Activated CD8-positive, alpha-beta memory T cell treated with anti-CD3 and anti-CD28 coated beads for 36 hours (primary cell): ENCODE measurements at regions not wholly inside any gene's neighbourhood (a gene's known extent, or its start where the extent isn't known, plus 50 kb on each side); places are given as distances from the start of the nearest gene placed in this dataset.
"Not testable (repeated sequence)": the region's sequence is repeated elsewhere in the genome, so short reads cannot be mapped to it uniquely, and the experiment has no call there.

Source experiments
- CTCF ChIA-PET: fragments of 350-600 bp; sonication (Branson Sonifier 250); formaldehyde crosslinking; loops from one replicate; lab custom pipeline; 2021; ENCODE audit warnings: antibody characterized with exemption; lab: Charles Lee
- POLR2A ChIA-PET: fragments of 350-600 bp; sonication (Branson Sonifier 250); formaldehyde crosslinking; loops from one replicate; lab custom pipeline; 2021; ENCODE audit warnings: antibody characterized with exemption; lab: Charles Lee

DNA sequence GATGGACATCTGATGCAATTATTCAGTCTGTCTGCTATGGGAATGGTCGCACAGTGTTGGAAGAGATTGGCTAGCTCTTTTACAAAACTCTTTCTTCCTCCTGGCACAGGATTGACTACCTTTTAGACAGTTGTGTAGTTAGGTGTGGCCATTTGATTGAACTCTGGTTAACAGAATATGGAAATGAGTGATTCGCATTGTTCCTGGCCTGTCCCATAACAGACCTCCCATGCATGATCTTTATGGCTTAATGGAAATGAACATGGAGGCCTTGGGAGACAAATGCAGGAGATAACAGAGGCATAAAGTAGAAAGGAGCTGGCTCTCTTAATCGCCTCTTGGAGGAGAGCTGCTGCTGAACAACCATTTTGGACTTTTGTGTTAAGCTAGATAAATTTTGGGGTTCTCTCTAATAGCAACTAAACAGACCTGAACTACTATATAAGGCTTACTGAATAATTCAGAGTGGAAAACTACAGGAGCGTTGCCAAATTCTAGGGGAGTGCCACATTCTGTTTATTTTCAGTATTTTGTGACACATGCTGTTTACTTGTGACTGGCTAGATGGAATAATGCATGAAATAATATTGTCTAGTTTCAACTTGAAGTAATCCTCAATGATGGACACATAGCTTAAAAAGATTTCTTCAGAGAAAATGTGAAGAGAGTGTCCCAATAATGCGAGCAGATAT lies 357.7 kb upstream of the SGO1 start:
- POLR2A ChIA-PET: no interaction called here
- CTCF ChIA-PET: no interaction called here

DNA sequence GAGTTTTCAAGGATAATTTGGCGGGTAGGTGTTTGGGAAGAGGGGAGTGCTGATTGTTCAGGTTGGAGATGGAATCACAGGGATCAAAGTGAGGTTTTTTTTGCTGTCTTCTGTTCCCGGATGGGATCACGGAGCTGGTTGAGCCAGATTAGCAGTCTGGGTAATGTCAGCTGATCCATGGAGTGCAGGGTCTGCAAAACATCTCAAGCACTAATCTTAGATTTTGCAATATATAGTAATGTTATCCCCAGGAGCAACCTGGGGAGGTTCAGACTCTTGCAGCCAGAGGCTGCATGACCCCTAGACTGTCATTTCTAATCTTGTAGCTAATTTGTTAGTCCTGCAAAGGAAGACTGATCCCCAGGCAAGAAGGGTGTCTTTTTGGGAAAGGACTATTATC lies 354.1 kb upstream of the SGO1 start:
- CTCF ChIA-PET: no interaction called here
- POLR2A ChIA-PET: no interaction called here

DNA sequence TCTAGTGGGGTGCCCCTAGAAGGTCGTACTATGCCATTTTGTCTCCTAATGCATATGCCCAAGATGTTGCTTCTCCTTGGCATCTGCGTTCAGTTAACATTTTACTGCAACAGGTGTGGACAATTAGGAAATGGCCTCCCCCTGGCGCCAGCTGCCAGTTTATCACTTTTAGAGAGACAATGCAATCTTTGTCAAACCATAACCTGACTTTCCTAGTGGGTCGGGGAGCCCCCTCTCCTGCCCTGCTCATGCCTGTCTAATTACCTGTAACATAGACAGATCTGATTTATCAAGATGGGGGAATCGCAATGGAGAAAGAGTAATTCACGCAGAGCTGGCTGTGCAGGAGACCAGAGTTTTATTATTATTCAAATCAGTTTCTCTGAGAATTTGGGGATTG lies 353.7 kb upstream of the SGO1 start:
- ChIA-PET POLR2A (no interaction called here), CTCF (no interaction called here)

DNA sequence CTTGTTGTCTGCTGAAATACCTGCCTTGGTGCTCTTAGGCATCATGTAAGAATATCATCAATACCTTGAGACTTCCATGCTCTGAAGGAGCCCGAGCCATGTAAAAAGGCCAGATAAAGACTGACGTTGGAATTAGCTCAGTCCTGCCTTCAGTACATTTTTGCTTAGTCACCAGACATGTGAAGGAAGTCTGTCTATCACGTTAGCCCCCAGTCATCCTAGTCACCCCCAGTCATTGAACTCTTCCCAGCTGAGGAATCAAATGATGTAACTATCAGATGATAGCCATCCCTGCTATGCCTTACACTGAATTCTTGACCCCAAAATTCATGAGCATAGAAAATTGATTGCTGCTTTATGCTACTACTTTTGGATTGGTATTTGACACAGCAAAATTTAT lies 351.2 kb upstream of the SGO1 start:
- CTCF ChIA-PET: no interaction called here
- POLR2A ChIA-PET: no interaction called here

DNA sequence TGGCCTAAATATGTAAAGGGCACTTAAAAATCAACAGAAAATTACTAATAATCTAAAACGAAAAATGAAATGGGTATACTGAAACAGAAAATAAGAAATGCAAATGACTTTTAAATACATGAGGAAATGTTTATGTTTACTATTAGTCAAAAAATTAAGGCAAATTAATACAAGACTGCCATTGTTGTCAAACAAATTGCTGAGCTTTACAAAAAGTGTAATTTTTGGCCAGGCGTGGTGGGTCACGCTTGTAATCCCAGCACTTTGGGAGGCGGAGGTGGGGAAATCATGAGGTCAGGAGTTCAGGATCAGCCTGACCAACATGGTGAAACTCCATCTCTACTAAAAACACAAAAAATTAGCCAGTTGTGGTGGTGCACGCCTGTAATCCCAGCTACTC lies 343.9 kb upstream of the SGO1 start:
- ChIA-PET CTCF (no interaction called here), POLR2A (no interaction called here)

DNA sequence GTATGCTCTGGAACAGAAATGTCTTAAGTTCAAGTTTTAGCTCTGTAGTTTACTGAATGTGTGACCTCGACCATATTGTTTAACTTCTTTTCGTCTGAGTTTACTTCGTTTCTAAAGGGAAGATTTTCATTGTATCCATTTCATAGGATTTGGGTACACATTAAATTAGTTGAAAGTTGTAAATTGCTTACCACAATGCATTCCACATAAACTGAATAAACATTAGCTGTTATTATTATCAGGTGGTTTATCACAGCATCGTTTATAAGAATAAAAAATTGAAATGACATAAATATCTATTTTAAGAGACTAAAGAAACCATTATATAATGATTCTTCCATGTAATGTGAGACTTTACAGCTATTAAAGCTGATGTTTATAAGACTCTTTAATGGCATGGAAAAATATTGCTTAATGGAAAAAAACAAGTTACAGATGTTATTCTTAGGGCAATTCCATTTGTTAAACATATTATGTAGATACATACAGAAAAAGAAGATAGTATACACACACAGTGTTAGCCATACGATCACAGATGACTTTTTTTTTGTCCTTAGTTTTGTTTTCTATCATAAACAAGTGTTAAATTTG lies 342.3 kb upstream of the SGO1 start:
- ChIA-PET CTCF (no interaction called here), POLR2A (no interaction called here)

DNA sequence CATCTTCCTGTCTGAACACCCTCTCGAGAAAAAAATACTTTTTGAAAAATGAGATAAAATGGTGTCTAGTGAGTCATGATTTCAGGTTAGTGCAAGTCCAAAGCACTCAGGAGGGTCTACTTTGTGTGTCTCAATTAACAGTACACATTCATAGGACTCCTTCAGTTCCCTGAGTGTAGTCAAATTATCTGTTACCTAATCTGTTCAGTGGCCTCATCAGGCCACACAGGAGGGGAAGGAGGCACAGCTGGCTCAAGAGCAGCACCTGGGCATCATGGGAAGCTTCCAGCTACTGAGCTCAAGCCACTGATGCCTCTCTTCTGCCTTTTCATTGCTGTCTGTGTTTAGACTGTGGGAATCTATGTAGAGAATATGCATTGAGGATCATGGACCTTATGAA lies 341.4 kb upstream of the SGO1 start:
- POLR2A ChIA-PET: no interaction called here
- CTCF ChIA-PET: no interaction called here

DNA sequence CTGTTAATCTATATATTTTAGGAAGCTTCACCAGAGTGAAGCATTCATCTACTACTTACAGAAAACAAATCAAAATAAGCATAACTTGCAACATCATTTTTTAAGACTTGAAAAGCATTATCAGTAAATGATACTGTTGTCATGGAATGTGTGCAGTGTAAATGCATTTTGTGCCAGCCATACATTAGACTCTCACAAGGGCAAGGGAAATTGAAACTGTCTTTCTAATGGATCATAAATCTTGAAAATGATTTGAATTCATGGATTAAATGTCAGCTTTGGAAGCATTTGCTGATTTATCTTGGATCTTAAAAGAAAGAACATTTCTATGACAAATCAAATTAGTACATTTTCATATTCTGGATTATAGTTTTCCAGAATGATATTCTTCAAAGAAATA lies 338.3 kb upstream of the SGO1 start:
- ChIA-PET CTCF (no interaction called here), POLR2A (no interaction called here)

DNA sequence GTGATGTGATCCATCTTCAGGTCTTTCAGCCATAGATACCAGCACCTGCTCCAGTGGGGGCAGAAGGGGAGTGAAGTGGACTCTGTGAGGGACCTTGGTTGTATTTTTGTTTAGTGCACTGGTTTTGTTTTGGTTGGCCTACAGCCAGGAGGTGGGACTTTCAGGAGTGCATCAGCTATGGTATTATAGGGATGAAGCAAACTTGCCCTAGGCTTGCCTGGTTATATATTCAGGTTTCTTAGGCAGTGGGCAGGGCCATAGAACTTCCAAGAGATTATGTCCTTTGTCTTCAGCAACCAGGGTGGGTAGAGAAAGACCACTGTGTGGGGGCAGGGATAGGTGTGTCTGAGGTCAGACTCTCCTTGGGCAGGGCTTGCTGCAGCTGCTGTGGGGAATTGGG lies 337.3 kb upstream of the SGO1 start:
- POLR2A ChIA-PET: no interaction called here
- CTCF ChIA-PET: no interaction called here

DNA sequence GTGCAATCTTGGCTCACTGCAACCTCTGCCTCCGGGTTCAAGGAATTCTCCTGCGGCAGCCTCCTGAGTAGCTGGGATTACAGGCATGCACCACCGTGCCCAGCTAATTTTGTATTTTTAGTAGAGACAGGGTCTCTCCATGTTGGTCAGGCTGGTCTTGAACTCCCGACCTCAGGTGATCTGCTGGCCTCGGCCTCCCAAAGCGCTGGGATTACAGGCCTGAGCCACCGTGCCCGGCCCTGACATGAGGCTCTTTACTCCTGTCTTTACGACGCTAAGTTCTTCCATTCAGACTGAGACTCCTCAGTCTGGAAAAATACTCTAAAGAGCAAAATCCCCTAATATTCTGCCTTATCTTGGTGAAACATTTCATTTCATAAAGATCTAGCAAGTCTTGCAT lies 331.3 kb upstream of the SGO1 start:
- CTCF ChIA-PET, POLR2A ChIA-PET: not testable (repeated sequence)

DNA sequence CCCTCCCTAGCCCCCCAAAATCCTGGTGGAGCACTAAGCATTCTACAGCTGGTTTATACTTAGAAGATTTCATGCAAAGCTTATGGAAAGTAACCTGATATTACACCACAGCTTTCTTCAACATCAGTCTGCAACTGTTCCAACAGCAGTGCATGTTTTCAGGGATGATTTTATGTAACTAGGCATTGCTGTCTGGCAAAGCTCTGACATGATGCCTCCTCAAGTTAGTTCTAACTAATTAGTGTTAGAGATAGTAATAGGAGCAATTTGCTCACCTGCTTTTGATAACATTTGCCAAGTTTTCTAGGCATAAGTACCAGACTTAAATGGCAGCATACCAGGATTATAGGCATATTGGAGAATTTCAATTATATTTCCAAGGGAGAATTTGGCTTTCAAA lies 330.3 kb upstream of the SGO1 start:
- ChIA-PET POLR2A (no interaction called here), CTCF (no interaction called here)

DNA sequence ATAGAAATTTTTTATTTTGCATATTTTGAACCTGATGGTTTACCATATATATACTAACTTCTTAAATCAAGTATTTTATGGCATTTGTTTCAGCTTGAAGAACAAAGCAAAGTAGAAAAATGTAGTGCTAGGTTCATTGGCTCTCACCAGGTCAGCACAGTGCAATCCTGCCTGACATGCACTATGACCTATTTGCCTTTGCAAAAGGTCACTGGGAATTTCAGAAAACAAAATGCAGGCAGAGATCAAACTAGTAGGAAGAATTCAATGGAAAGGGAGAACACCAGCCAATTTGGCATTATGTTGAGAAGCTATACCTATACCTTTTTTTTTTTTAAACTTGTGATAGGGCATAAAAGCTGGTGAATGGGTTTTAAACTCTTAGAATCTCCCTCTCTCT lies 329.8 kb upstream of the SGO1 start:
- CTCF ChIA-PET: no interaction called here

DNA sequence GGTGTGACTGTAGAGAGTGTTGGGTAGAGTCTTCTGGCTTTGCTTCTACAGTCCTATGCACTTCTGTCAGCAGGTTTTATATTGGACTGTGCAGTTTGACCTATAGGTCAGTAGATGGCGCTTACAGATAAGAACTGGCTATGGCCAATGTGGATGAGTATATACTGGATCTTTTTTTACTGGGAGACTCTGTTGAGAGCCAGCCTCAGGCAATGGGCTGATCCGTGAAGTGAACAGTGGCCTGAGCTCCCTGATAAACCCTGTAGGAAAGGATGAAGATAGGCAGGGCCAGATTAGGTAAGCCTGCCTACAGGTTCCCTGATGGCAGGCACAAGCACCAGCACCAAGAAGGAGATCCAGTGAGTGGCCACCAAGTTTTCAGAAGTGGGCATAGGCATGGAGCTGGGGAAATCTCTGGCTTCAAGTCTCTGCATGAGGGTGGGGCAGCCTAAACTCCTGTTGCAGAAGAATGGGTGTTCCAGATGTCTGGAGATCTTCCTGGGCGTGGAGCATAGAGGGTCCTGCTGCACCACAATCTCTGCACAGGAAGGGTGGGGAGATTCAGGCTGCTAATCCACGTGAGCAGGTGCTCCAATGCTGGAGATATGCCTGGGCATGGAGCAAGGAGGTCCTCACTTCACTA lies 326.0 kb upstream of the SGO1 start:
- ChIA-PET POLR2A (no interaction called here), CTCF (no interaction called here)

More for the DNA sequence above, 329.8 kb upstream of the SGO1 start:
- POLR2A ChIA-PET: no interaction called here

DNA sequence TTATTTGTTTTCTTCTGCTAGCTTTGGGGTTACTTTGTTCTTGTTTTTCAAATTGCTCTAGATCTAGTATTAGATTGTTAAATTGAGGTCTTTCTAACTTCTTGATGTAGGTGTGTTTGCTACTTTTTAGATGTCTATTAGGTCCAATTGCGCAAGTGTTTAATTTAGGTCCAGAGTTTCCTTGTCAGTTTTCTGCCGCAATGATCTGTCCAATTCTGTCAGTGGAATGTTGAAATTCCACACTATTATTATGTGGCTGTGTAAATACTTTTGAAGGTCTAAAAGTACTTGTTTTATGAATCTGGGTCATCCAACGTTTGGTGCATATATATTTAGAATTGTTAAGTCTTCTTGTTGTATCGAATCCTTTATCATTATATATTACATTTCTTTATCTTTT lies 324.4 kb upstream of the SGO1 start:
- ChIA-PET POLR2A (no interaction called here), CTCF (no interaction called here)

DNA sequence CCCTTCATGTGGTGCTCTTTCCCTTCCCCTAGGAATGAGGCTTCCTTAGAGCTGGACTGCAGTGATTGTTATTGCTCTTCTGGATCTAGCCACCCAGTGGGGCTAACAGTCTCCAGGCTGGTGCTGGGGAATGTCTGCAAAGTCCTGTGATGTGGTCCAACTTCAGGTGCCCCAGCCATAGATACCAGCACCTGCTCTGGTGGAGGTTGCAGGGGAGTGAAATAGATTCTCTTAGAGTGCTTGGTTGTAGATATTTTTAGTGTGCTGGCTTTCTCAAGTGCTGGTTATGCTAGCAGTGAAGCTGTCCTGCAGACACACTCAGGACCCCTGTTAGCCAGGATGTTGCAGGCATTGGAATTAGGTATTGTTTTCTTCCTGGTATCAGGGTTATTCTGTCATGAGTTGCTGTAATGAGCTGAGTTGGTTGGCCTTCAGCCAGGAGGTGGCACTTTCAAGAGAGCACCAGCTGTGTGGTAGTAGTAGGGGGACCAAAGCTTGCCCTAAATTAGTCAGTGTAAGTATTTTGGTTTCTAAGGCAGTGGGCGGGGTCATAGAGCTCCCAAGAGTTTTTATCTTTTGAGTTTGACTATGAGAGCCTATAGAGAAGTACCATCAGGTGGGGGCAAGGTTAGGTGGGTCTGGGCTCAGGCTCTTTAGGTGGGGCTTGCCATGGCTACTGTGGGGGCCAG lies 317.5 kb upstream of the SGO1 start:
- CTCF ChIA-PET: interaction anchor here (0.6 kb wide), 1 partner anchor 462 kb away, joined by 3 read pairs; no protein-coding TSS in a partner anchor
- POLR2A ChIA-PET: no interaction called here

DNA sequence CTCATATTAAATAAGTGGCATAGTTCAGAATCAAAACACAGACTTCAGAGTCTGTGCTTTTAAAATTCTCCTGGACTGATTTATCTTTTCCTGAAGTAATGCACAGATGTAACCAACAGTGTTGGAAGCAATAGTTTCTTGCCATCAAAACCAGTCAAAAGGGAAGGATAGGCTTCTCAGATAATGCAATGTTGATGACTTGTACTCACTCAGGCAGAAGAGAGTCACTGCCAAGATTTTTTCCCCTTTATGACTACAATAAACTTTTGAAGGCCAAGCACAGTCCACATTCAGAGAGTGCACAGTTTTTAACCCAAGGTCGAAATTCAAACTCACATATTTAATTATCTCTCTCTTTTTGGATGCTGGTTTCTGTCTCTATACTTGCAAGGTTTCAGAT lies 305.0 kb upstream of the SGO1 start:
- POLR2A ChIA-PET: no interaction called here
- CTCF ChIA-PET: no interaction called here

DNA sequence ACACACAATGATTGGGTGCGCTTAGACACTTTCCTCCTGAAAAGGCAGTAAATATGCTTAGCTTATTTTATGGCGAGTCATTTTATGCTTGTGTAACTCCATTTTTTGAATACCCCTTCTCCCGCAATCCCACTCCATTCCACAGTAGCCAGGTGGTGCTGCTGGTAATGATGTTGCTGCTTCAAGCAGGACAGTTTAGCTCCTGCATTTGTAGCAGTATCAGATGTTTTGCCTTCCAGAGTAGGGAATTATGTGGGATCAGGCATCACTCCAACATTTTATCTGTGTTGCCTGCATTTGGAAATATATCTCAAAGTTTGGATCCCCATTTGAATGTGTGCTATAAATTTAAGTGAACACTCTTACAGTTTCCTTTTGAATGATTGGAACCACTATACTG lies 302.1 kb upstream of the SGO1 start:
- ChIA-PET POLR2A (no interaction called here), CTCF (no interaction called here)

DNA sequence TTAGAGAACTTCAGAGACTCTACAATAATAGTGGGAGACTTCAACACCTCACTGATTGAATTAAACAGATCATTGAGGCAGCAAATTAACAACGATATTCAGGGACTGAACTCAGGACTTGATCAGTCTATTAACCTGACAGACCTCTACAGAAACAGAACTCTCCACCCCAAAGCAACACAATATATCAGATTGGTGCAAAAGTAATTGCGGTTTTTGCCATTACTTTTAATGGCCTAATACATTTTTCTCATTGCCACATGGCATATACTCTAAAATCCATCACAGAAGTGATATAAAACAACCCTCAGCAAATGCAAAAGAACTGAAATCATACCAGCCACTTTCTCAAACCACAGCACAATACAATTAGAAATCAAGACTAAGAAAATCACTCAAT lies 298.1 kb upstream of the SGO1 start:
- ChIA-PET POLR2A (no interaction called here), CTCF (no interaction called here)

DNA sequence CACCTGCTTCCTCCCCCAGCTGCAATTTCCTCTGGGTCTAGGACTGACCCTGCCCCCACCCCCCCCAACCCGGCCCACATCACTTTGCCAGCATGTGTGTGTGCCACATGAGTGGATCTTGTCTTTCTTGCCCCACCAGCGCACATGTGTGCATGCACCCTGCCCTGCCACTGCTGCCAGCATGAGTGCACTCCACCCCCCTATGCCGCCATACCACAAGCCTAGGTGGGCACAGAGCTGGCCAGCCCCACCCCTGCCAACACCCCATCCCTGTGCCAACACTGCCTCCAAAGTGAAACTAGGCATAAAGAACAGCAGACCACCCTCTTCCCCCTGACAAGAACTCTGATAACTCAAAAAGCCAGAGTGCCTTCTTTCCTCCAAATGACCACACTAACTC lies 296.3 kb upstream of the SGO1 start:
- ChIA-PET CTCF (no interaction called here), POLR2A (no interaction called here)

DNA sequence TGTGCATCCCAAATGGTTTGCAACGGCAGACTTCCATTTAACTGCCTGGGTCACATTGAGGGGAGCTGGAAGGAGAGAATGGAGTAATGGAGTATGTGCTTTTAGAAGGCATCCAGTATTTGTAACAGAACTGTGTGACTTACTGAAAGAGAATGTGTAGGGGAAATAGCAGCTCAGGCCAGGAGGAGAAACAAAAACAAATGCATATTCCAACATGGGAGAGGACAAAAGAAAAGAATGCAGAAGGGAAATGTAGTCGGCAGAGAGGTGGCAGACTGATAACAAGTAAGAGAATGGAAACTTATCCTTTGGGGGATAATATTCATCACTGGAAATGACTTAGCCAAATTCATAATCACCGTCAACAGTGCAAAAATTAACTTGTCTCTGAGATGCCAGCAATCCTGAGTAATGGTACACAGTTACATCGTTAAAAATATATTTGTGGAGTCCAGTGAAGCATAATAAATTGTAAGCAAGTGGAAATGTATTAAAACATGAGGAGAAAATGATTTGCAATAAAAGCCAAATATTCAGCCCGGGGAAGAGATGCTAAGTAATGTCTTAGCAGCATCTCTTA lies 294.9 kb upstream of the SGO1 start:
- POLR2A ChIA-PET: no interaction called here
- CTCF ChIA-PET: no interaction called here
